NT2/D1 (cell line): ENCODE measurements at regions not wholly inside any gene's neighbourhood (a gene's known extent, or its start where the extent isn't known, plus 50 kb on each side); places are given as distances from the start of the nearest gene placed in this dataset.

Experiments used
- YY1 ChIP-seq: IDR thresholded peaks from 2 replicates; pipeline ENCODE4 v1.6.1; 2011; ENCODE audit not compliant: insufficient read length, insufficient read depth
- ZNF274 ChIP-seq: IDR thresholded peaks from 2 replicates; pipeline ENCODE4 v1.6.1; 2011; ENCODE audit warnings: mild to moderate bottlenecking, low read depth, low read length

GRCh38 chr7:32390210-32390609, 100.0 kb downstream of the LSM5 start:
- TF ChIP-seq YY1 (no peak), ZNF274 (no peak)
